IMR-90 (cell line): ENCODE measurements at regions not wholly inside any gene's neighbourhood (a gene's known extent, or its start where the extent isn't known, plus 50 kb on each side); places are given as distances from the start of the nearest gene placed in this dataset.
A peak's percentile ranks its signal among the peaks of the same experiment; 100 is the strongest.

Source experiments
- ATAC-seq: fragments of 200-7000 bp; cut with Tn5 transposase; 2 replicates; pipeline ENCODE4 v1.9.1; 2020; ENCODE audit warnings: low read depth, mild to moderate bottlenecking, moderate library complexity
- BruUV-seq: library from RNA; stranded (reverse); fragments of 400-500 nt; replicated peaks from 2 replicates; lab custom pipeline; 2021; lab: Mats Ljungman, UMichigan
- CTCF ChIA-PET: fragments of 300-600 bp; formaldehyde crosslinking; extraction: SDS; loops from one replicate; lab custom pipeline; 2021; ENCODE audit warnings: antibody characterized with exemption; lab: Yijun Ruan, JAX
- POLR2A ChIA-PET: fragments of 300-600 bp; sonication (Branson Sonifier 250); formaldehyde crosslinking; loops from one replicate; lab custom pipeline; 2022; ENCODE audit warnings: antibody characterized with exemption; ENCODE audit not compliant: unreplicated experiment; lab: Charles Lee
- DNase-seq: peaks from one replicate; pipeline ENCODE4 v3.0.0; 2013
- H2AFZ ChIP-seq: replicated peaks from 2 replicates; pipeline ENCODE3; 2013; ENCODE audit warnings: low read length, mild to moderate bottlenecking; ENCODE audit not compliant: poor library complexity
- H2AK5ac ChIP-seq: 2 replicates; pipeline ENCODE4 v1.6.1; 2013; ENCODE audit warnings: low read depth, low read length, inconsistent platforms
- H2AK9ac ChIP-seq: replicated peaks from 2 replicates; pipeline ENCODE3; 2013; ENCODE audit warnings: mild to moderate bottlenecking, low read depth, low read length, moderate library complexity; ENCODE audit not compliant: poor library complexity
- H2BK120ac ChIP-seq: 2 replicates; pipeline ENCODE4 v1.6.1; 2013; ENCODE audit warnings: low read depth, low read length, inconsistent platforms
- H2BK15ac ChIP-seq: 3 replicates; pipeline ENCODE4 v1.6.1; 2013; ENCODE audit warnings: low read depth, low read length, inconsistent platforms
- H2BK20ac ChIP-seq: 2 replicates; pipeline ENCODE4 v1.6.1; 2013; ENCODE audit warnings: low read depth, mild to moderate bottlenecking, inconsistent platforms, low read length, moderate library complexity
- H2BK5ac ChIP-seq: 2 replicates; pipeline ENCODE4 v1.6.1; 2013; ENCODE audit warnings: mild to moderate bottlenecking, low read depth, low read length, inconsistent platforms; ENCODE audit not compliant: poor library complexity, severe bottlenecking
- H3K14ac ChIP-seq: replicated peaks from 2 replicates; pipeline ENCODE4 v1.6.1; 2013; ENCODE audit warnings: low read depth, low read length, inconsistent platforms
- H3K18ac ChIP-seq: 2 replicates; pipeline ENCODE4 v1.6.1; 2013; ENCODE audit warnings: low read depth, low read length, control low read depth
- H3K23ac ChIP-seq: 2 replicates; pipeline ENCODE4 v1.6.1; 2013; ENCODE audit warnings: low read depth, low read length, inconsistent platforms
- H3K27ac ChIP-seq: 2 replicates; pipeline ENCODE4 v1.5.1; 2013; ENCODE audit warnings: mild to moderate bottlenecking, control low read depth, low read length; ENCODE audit not compliant: insufficient read depth
- H3K27me3 ChIP-seq: 2 replicates; pipeline ENCODE4 v1.6.1; 2013; ENCODE audit warnings: low read length; ENCODE audit not compliant: control insufficient read depth, insufficient read depth
- H3K36me3 ChIP-seq: 2 replicates; pipeline ENCODE4 v1.6.1; 2013; ENCODE audit warnings: low read length, mixed read lengths; ENCODE audit not compliant: control insufficient read depth, insufficient read depth
- H3K4ac ChIP-seq: 2 replicates; pipeline ENCODE4 v1.6.1; 2013; ENCODE audit warnings: low read depth, low read length, inconsistent platforms
- H3K4me1 ChIP-seq: 2 replicates; pipeline ENCODE4 v1.6.1; 2013; ENCODE audit warnings: low read length, mixed read lengths; ENCODE audit not compliant: control insufficient read depth, insufficient read depth
- H3K4me2 ChIP-seq: 2 replicates; pipeline ENCODE4 v1.6.1; 2013; ENCODE audit warnings: low read depth, mild to moderate bottlenecking, control low read depth, low read length, moderate library complexity
- H3K4me3 ChIP-seq: 2 replicates; pipeline ENCODE4 v1.5.1; 2013; ENCODE audit warnings: low read depth, mild to moderate bottlenecking, control low read depth, low read length, moderate library complexity; ENCODE audit not compliant: insufficient read depth
- H3K56ac ChIP-seq: 2 replicates; pipeline ENCODE4 v1.6.1; 2013; ENCODE audit warnings: low read length, inconsistent platforms; ENCODE audit not compliant: insufficient read depth; ENCODE audit errors: extremely low read depth
- H3K79me1 ChIP-seq, 2 experiments: 2 replicates each; pipeline ENCODE4 v1.6.1; 2013; ENCODE audit warnings: low read length in 2 of 2, inconsistent platforms in 1 of 2, low read depth in 1 of 2
- H3K9ac ChIP-seq: 2 replicates; pipeline ENCODE4 v1.6.1; 2013; ENCODE audit warnings: low read depth, low read length, control low read depth
- H3K9me1 ChIP-seq: 2 replicates; pipeline ENCODE4 v1.6.1; 2013; ENCODE audit warnings: low read length, inconsistent platforms; ENCODE audit not compliant: insufficient read depth
- H3K9me3 ChIP-seq: 2 replicates; pipeline ENCODE4 v1.6.1; 2013; ENCODE audit warnings: low read length; ENCODE audit not compliant: control insufficient read depth, insufficient read depth
- H4K20me1 ChIP-seq: 2 replicates; pipeline ENCODE4 v1.6.1; 2013; ENCODE audit warnings: low read length, inconsistent platforms; ENCODE audit not compliant: insufficient read depth
- H4K5ac ChIP-seq: 2 replicates; pipeline ENCODE4 v1.6.1; 2013; ENCODE audit warnings: mild to moderate bottlenecking, low read depth, low read length, control low read depth
- H4K8ac ChIP-seq, 2 experiments: 2 replicates each; pipeline ENCODE4 v1.6.1; 2013; ENCODE audit warnings: low read depth in 2 of 2, low read length in 2 of 2, control low read depth in 1 of 2, inconsistent platforms in 1 of 2
- H4K91ac ChIP-seq: 2 replicates; pipeline ENCODE4 v1.6.1; 2013; ENCODE audit warnings: low read depth, low read length, inconsistent platforms; ENCODE audit not compliant: insufficient read depth
- BHLHE40 ChIP-seq: fragments of 150-350 bp; IDR thresholded peaks from 2 replicates; pipeline ENCODE4 v1.6.1; 2016; ENCODE audit warnings: mild to moderate bottlenecking, low read depth, low read length
- CEBPB ChIP-seq: IDR thresholded peaks from 2 replicates; pipeline ENCODE4 v1.6.1; 2012; ENCODE audit warnings: low read depth, low read length, improper control_type of control experiment
- CHD1 ChIP-seq: IDR thresholded peaks from 2 replicates; pipeline ENCODE4 v1.6.1; 2012; ENCODE audit warnings: low read depth, low read length, improper control_type of control experiment
- CTCF ChIP-seq: conservative IDR thresholded peaks from 2 replicates; pipeline ENCODE4 v1.5.1; 2012; ENCODE audit warnings: mild to moderate bottlenecking, low read depth, low read length, improper control_type of control experiment
- ELK1 ChIP-seq: fragments of 150-350 bp; IDR thresholded peaks from 2 replicates; pipeline ENCODE4 v1.6.1; 2016; ENCODE audit warnings: low read depth, mild to moderate bottlenecking, low read length, moderate library complexity, borderline replicate concordance
- FOS ChIP-seq: fragments of 150-350 bp; IDR thresholded peaks from 2 replicates; pipeline ENCODE4 v1.6.1; 2016; ENCODE audit warnings: low read depth, low read length
- MAFK ChIP-seq: IDR thresholded peaks from 2 replicates; pipeline ENCODE4 v1.6.1; 2012; ENCODE audit warnings: low read depth, low read length, improper control_type of control experiment
- MAZ ChIP-seq: IDR thresholded peaks from 2 replicates; pipeline ENCODE4 v1.6.1; 2012; ENCODE audit warnings: low read depth, mild to moderate bottlenecking, low read length, improper control_type of control experiment, moderate library complexity, borderline replicate concordance
- MXI1 ChIP-seq: IDR thresholded peaks from 2 replicates; pipeline ENCODE4 v1.6.1; 2012; ENCODE audit warnings: low read depth, mild to moderate bottlenecking, low read length, moderate library complexity, borderline replicate concordance
- NFE2L2 ChIP-seq: fragments of 150-350 bp; IDR thresholded peaks from 2 replicates; pipeline ENCODE4 v1.6.1; 2016; ENCODE audit warnings: low read depth, mild to moderate bottlenecking, low read length
- POLR2A ChIP-seq: IDR thresholded peaks from 2 replicates; pipeline ENCODE4 v1.6.1; 2012; ENCODE audit warnings: mild to moderate bottlenecking, low read depth, low read length
- RAD21 ChIP-seq: IDR thresholded peaks from 2 replicates; pipeline ENCODE4 v1.6.1; 2012; ENCODE audit warnings: low read length, improper control_type of control experiment
- RCOR1 ChIP-seq: IDR thresholded peaks from 2 replicates; pipeline ENCODE4 v1.6.1; 2012; ENCODE audit warnings: mild to moderate bottlenecking, low read length, improper control_type of control experiment; ENCODE audit not compliant: insufficient replicate concordance
- RFX5 ChIP-seq: IDR thresholded peaks from 2 replicates; pipeline ENCODE4 v1.8.0; 2012; ENCODE audit warnings: low read depth, mild to moderate bottlenecking, low read length, moderate library complexity
- USF2 ChIP-seq: fragments of 150-350 bp; IDR thresholded peaks from 2 replicates; pipeline ENCODE4 v1.6.1; 2017; ENCODE audit warnings: mild to moderate bottlenecking, antibody characterized with exemption, low read length, low read depth
- WGBS, 2 experiments: methylation state at CpG; one replicate each; pipeline versions ENCODE4 v1.1.5 to v1.1.7; 2013; ENCODE audit warnings: missing lambda C conversion rate in 2 of 2; ENCODE audit not compliant: insufficient read length in 1 of 2; ENCODE audit errors: extremely low coverage in 2 of 2; 5-methylcytosine and 5-hydroxymethylcytosine counted together
- dilution Hi-C: fragments of 300-500 bp; cut with HindIII; formaldehyde crosslinking; loops from one replicate; pipeline ENCODE4 v1.14.3; 2018; ENCODE audit warnings: low sequenced_read_pairs; ENCODE audit not compliant: unreplicated experiment
- in situ Hi-C: fragments of 300-500 bp; cut with MboI; formaldehyde crosslinking; loops from 3 replicates; pipeline ENCODE4 v1.14.3; 2019; ENCODE audit warnings: low sequenced_read_pairs, inconsistent platforms, mixed read lengths
- intact Hi-C: fragments of 100-400 bp; cut with micrococcal nuclease; formaldehyde crosslinking; loops from 2 replicates; pipeline ENCODE4 v1.10.0; 2022

- ChIA-PET POLR2A (no interaction called here), CTCF (no interaction called here)
- Histone ChIP-seq H3K27me3 (no peaks in the 10 kb centered on the region), H3K18ac (peak overlapping the region; percentile 50), H2BK5ac (peak overlapping the region; percentile 40), H3K27ac (no peak overlapping the region), H3K56ac (no peak overlapping the region), H3K23ac (0 out of 2 replicates have a peak overlapping the region, but pooled peaks have one; percentile 16), H3K36me3 (no peaks in the 10 kb centered on the region; the same call in 1 of the 2 replicates), H3K4me2 (no peak overlapping the region), H3K9me1 (peaks cover 6% of the 10 kb centered on the region), H3K4me3 (no peak overlapping the region), H2BK20ac (peak overlapping the region; percentile 73), H3K79me1 (no peaks in the 10 kb centered on the region), H3K4ac (peak overlapping the region; percentile 74), H3K9me3 (peaks cover 4% of the 10 kb centered on the region), H2AK9ac (no peak overlapping the region), H2BK15ac (peak overlapping the region; percentile 81), H2AK5ac (peak overlapping the region; percentile 93), H4K5ac (peak overlapping the region; percentile 27), H3K4me1 (peaks cover 5% of the 10 kb centered on the region), H4K20me1 (no peaks in the 10 kb centered on the region), H4K8ac (peak overlapping the region; percentile 46 to 81), H3K14ac (peak overlapping the region; percentile 94), H2BK120ac (peak overlapping the region; percentile 82), H2AFZ (peak overlapping the region; percentile 56), H4K91ac (peak overlapping the region; percentile 58), H3K9ac (no peak overlapping the region)
- no peak for TF ChIP-seq CHD1
- TF ChIP-seq POLR2A, result no peak
- TF ChIP-seq USF2, result no peak
- no peak for TF ChIP-seq RAD21
- no peak for TF ChIP-seq BHLHE40
- no peak for TF ChIP-seq FOS
- no peak for TF ChIP-seq ELK1
- no peak for TF ChIP-seq CEBPB
- no peak for TF ChIP-seq MAZ
- TF ChIP-seq RFX5, result no peak
- TF ChIP-seq MXI1, result no peak
- TF ChIP-seq RCOR1, result no peak
- TF ChIP-seq CTCF, result no peak
- no peak for TF ChIP-seq NFE2L2
- no peak for TF ChIP-seq MAFK
- dilution Hi-C loops, result no loop called here
- DNase-seq (no peak), ATAC-seq (no peak)
- in situ Hi-C loops, result loop anchor here (5.0 to 25.0 kb wide), 3 partner anchors 216 to 1176 kb away; no protein-coding TSS in a partner anchor
- no TSS peak for BruUV-seq
- intact Hi-C loops, result no loop called here
- WGBS, 2 experiments, result 100% methylated on average over 2 of the region's 5 CpGs; no CpG with 5 or more reads in 1 of the 2 experiments
Observed at GRCh38 chr21:28738420-28738704, 254.3 kb downstream of the LTN1 start.
